OCI-LY1 (cell line): ENCODE measurements at regions not wholly inside any gene's neighbourhood (a gene's known extent, or its start where the extent isn't known, plus 50 kb on each side); places are given as distances from the start of the nearest gene placed in this dataset.

Source experiments
- H2AFZ ChIP-seq: fragments of 200-600 bp; sonication (generic), shearing (Covaris generic); 2 replicates; pipeline ENCODE4 v1.6.0; 2014; ENCODE audit warnings: antibody characterized with exemption, mild to moderate bottlenecking, low read length
- H3F3A ChIP-seq: fragments of 200-600 bp; sonication (generic), shearing (Covaris generic); 2 replicates; pipeline ENCODE4 v1.6.0; 2014; ENCODE audit warnings: mild to moderate bottlenecking, antibody characterized with exemption, low read length, moderate library complexity; ENCODE audit not compliant: insufficient read depth
- H3K27ac ChIP-seq: fragments of 200-600 bp; sonication (generic); 2 replicates; pipeline ENCODE4 v1.5.1; 2014; ENCODE audit warnings: low read length, mixed run types, mild to moderate bottlenecking, low read depth; ENCODE audit not compliant: poor library complexity, severe bottlenecking
- H3K27me3 ChIP-seq: fragments of 200-600 bp; sonication (generic); 2 replicates; pipeline ENCODE4 v1.6.0; 2014; ENCODE audit warnings: antibody characterized with exemption, mild to moderate bottlenecking, low read length, moderate library complexity; ENCODE audit not compliant: insufficient read depth
- H3K36me3 ChIP-seq: fragments of 200-600 bp; sonication (generic); 2 replicates; pipeline ENCODE4 v1.6.1; 2014; ENCODE audit warnings: mild to moderate bottlenecking, antibody characterized with exemption, low read length, moderate library complexity, mixed read lengths; ENCODE audit not compliant: insufficient read depth
- H3K4me1 ChIP-seq: fragments of 200-600 bp; sonication (generic); 2 replicates; pipeline ENCODE4 v1.5.1; 2014; ENCODE audit warnings: mild to moderate bottlenecking, low read length, moderate library complexity; ENCODE audit not compliant: insufficient read depth, severe bottlenecking
- H3K4me2 ChIP-seq: fragments of 200-600 bp; sonication (generic), shearing (Covaris generic); 2 replicates; pipeline ENCODE4 v1.6.1; 2014; ENCODE audit warnings: low read length
- H3K4me3 ChIP-seq: fragments of 200-600 bp; sonication (generic); 2 replicates; pipeline ENCODE4 v1.5.1; 2014; ENCODE audit warnings: low read length, low read depth, mild to moderate bottlenecking, mixed read lengths; ENCODE audit not compliant: poor library complexity, severe bottlenecking
- H3K79me2 ChIP-seq: fragments of 200-600 bp; shearing (Covaris generic); 2 replicates; pipeline ENCODE4 v1.6.1; 2016; ENCODE audit warnings: mixed run types, low read length, mixed read lengths; ENCODE audit not compliant: insufficient read depth
- H3K9ac ChIP-seq: fragments of 200-600 bp; sonication (generic), shearing (Covaris generic); 2 replicates; pipeline ENCODE4 v1.6.1; 2014; ENCODE audit warnings: mild to moderate bottlenecking, low read length, mixed read lengths
- H3K9me2 ChIP-seq: fragments of 200-600 bp; sonication (generic), shearing (Covaris generic); 2 replicates; pipeline ENCODE4 v1.6.1; 2014; ENCODE audit warnings: low read depth, mild to moderate bottlenecking, low read length, mixed read lengths
- H3K9me3 ChIP-seq: fragments of 200-600 bp; shearing (Covaris generic); 2 replicates; pipeline ENCODE4 v1.6.1; 2014; ENCODE audit warnings: low read length, mixed read lengths
- H4K20me1 ChIP-seq: fragments of 200-600 bp; sonication (generic), shearing (Covaris generic); 2 replicates; pipeline ENCODE4 v1.6.0; 2016; ENCODE audit warnings: mild to moderate bottlenecking, low read length; ENCODE audit not compliant: insufficient read depth
- EZH2 ChIP-seq: fragments of 200-600 bp; sonication (generic), shearing (Covaris generic); IDR thresholded peaks from 2 replicates; pipeline ENCODE4 v1.8.0; 2017; ENCODE audit warnings: borderline replicate concordance, mixed run types, mild to moderate bottlenecking, antibody characterized with exemption, low read length, moderate library complexity, mixed read lengths
- TF ChIP-seq, protein P1 (sequence below): fragments of 200-600 bp; sonication (generic), shearing (Covaris generic); IDR thresholded peaks from 2 replicates; pipeline ENCODE4 v1.5.1; 2017; ENCODE audit warnings: mild to moderate bottlenecking, antibody characterized with exemption, low read length, moderate library complexity, mixed read lengths

DNA sequence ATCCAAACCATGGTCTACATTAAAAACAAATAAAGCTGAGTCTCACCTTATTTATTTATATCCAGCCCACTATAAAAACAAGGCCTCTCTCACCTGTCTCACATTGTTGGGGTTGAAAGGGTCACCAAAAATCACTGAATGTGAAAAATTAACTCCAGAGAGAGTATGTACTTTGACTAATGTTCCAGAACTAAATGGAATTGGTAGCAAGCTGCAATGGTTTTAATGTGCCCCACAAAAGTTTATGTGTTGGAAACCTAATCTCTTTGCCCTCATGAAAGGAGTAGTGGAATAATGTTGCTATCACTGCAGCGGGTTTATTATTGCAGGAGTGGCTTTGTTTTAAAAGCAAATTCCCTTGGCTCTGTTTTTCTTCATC, 230.3 kb downstream of the LTN1 start:
- Histone ChIP-seq H3F3A (no peaks in the 10 kb centered on the region), H4K20me1 (no peaks in the 10 kb centered on the region), H3K27ac (no peak overlapping the region), H2AFZ (no peak overlapping the region), H3K9ac (no peak overlapping the region), H3K4me2 (no peak overlapping the region), H3K9me3 (no peaks in the 10 kb centered on the region), H3K79me2 (no peaks in the 10 kb centered on the region), H3K4me1 (no peaks in the 10 kb centered on the region), H3K4me3 (no peak overlapping the region), H3K27me3 (no peaks in the 10 kb centered on the region), H3K36me3 (no peaks in the 10 kb centered on the region), H3K9me2 (no peaks in the 10 kb centered on the region)
- TF ChIP-seq EZH2, result no peak
- TF ChIP-seq, protein P1, sequence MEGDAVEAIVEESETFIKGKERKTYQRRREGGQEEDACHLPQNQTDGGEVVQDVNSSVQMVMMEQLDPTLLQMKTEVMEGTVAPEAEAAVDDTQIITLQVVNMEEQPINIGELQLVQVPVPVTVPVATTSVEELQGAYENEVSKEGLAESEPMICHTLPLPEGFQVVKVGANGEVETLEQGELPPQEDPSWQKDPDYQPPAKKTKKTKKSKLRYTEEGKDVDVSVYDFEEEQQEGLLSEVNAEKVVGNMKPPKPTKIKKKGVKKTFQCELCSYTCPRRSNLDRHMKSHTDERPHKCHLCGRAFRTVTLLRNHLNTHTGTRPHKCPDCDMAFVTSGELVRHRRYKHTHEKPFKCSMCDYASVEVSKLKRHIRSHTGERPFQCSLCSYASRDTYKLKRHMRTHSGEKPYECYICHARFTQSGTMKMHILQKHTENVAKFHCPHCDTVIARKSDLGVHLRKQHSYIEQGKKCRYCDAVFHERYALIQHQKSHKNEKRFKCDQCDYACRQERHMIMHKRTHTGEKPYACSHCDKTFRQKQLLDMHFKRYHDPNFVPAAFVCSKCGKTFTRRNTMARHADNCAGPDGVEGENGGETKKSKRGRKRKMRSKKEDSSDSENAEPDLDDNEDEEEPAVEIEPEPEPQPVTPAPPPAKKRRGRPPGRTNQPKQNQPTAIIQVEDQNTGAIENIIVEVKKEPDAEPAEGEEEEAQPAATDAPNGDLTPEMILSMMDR, result no peak

DNA sequence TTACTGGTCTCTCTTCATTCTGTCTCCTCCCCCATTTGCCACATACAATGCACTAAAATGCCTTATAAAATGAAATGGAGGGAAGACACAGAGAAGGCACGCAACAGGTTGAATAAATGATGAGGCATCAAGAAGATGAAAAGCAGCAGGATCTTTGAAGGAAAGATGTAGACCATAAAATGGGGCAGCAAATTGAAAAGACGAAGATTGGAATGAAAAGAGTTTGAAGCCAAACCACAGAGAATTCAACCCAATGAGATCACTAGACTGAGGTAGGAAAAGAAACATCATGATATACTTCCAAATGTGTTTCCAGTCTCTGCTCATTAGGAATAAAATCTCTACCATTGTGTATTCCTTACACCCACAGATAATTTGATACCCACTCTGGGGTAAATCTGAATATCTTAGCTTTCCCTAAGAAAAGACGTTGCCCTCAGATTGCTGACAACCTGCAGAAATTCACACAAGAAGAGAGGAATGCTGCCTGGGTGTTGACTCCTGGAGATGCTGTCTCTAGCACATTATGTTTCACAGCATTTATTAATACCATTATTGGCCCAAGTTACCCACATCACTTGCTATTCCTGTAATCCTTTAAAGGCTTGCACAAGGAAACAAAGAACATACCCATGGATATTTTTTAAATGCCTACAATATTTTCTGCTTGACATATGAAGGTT, 230.9 kb downstream of the LTN1 start:
- no peaks in the 10 kb centered on the region for H3F3A ChIP-seq
- H3K79me2 ChIP-seq, result no peaks in the 10 kb centered on the region
- no peak overlapping the region for H3K9ac ChIP-seq

DNA sequence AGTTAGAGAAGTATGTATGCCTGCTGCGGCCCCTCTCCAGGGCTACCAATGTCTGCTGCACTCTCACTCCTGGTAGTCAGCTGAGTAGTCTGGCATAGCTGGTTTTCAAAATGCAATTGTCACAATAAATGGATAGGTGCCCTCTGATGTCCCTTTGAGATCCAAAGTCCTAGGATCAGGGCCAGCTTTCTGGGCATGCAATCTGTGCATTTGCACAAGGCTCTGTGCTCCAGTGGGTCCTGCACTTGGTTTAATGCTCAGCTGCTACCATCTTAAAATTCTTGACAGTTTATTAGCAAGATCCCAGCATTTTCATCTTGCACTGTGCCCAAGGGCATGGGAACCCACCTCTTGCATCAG, 233.8 kb downstream of the LTN1 start:
- H2AFZ ChIP-seq, result no peak overlapping the region
- no peaks in the 10 kb centered on the region for H3K27me3 ChIP-seq
- H3K36me3 ChIP-seq, result no peaks in the 10 kb centered on the region
- H3F3A ChIP-seq, result no peaks in the 10 kb centered on the region
- no peaks in the 10 kb centered on the region for H3K9me2 ChIP-seq
- H3K4me3 ChIP-seq, result no peak overlapping the region
- H3K9me3 ChIP-seq, result no peaks in the 10 kb centered on the region
- H3K4me2 ChIP-seq, result no peak overlapping the region
- H3K4me1 ChIP-seq, result no peaks in the 10 kb centered on the region
- no peak overlapping the region for H3K27ac ChIP-seq
- no peak overlapping the region for H3K9ac ChIP-seq
- no peak for TF ChIP-seq EZH2
- TF ChIP-seq, protein P1, result no peak
- no peaks in the 10 kb centered on the region for H3K79me2 ChIP-seq
- H4K20me1 ChIP-seq, result no peaks in the 10 kb centered on the region

More for the DNA sequence above, 230.9 kb downstream of the LTN1 start:
- no peaks in the 10 kb centered on the region for H3K27me3 ChIP-seq
- no peaks in the 10 kb centered on the region for H3K4me1 ChIP-seq
- no peaks in the 10 kb centered on the region for H3K9me2 ChIP-seq
- H3K4me2 ChIP-seq, result no peak overlapping the region
- no peak overlapping the region for H3K4me3 ChIP-seq
- no peaks in the 10 kb centered on the region for H3K9me3 ChIP-seq
- no peak overlapping the region for H2AFZ ChIP-seq
- H4K20me1 ChIP-seq, result no peaks in the 10 kb centered on the region
- TF ChIP-seq, protein P1, result no peak
- TF ChIP-seq EZH2, result no peak
- no peak overlapping the region for H3K27ac ChIP-seq
- no peaks in the 10 kb centered on the region for H3K36me3 ChIP-seq
